Non-pigmented ciliary epithelial cell (primary cell): ENCODE measurements at regions not wholly inside any gene's neighbourhood (a gene's known extent, or its start where the extent isn't known, plus 50 kb on each side); places are given as distances from the start of the nearest gene placed in this dataset.
A peak's percentile ranks its signal among the peaks of the same experiment; 100 is the strongest.
"Not testable (repeated sequence)": the region's sequence is repeated elsewhere in the genome, so short reads cannot be mapped to it uniquely, and the experiment has no call there.

Experiments
- DNase-seq: peaks from one replicate; pipeline ENCODE4 v3.0.0-alpha.2; 2010; ENCODE audit warnings: low read depth

DNA sequence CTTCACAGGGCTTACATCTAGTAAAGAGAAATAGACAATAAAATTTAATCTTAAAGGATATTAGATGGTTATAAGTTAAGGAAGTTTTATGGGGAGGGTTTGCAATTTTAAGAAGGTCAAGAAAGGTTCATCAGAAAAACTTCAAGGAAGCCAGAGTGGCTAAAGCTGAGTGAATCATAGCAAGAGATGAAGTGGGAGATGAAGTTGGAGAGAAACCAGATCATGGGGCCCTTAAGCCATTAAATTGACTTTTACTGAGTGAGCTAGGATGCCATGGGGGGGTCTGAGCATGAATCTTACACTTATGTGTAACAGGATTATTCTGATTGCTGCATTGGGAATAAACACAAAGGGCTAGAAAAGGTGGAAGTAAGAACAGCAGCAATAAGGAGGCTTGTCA, 189.2 kb downstream of the LRIG3 start:
- no peak for DNase-seq

DNA sequence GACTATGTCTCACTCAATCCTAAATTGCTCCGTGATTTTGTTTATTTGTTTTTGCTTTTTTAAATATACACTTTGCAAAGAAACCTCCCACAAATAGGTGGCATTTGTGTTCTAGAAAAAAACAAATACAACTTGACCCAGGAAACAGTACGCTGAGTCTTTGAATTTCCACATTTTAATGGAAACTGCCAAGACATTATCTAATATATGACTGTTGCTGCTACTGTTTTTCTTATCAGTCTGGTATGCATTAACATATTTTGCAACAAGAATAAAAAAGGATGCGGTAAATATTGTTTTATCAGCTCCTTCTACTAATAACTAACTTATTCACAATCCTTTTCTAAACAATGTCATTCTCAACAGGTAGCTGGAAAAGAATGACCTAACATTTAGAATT, 187.4 kb downstream of the LRIG3 start:
- no peak for DNase-seq

DNA sequence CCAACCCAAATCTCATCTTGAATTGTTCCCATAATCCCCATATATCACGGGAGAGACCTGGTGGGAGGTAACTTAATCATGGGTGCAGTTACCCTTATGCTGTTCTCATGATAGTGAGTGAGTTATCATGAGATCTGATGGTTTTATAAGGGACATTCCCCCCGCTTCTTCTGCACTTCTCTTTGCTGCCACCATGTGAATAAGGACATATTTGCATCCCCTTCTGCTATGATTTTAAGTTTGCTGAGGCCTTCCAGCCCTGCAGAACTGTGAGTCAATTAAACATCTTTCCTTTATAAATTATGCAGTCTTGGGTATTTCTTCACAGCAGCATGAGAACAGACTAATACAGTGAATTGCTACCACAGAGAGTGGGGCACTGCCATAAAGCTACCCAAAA, 179.1 kb downstream of the LRIG3 start:
- no peak for DNase-seq

DNA sequence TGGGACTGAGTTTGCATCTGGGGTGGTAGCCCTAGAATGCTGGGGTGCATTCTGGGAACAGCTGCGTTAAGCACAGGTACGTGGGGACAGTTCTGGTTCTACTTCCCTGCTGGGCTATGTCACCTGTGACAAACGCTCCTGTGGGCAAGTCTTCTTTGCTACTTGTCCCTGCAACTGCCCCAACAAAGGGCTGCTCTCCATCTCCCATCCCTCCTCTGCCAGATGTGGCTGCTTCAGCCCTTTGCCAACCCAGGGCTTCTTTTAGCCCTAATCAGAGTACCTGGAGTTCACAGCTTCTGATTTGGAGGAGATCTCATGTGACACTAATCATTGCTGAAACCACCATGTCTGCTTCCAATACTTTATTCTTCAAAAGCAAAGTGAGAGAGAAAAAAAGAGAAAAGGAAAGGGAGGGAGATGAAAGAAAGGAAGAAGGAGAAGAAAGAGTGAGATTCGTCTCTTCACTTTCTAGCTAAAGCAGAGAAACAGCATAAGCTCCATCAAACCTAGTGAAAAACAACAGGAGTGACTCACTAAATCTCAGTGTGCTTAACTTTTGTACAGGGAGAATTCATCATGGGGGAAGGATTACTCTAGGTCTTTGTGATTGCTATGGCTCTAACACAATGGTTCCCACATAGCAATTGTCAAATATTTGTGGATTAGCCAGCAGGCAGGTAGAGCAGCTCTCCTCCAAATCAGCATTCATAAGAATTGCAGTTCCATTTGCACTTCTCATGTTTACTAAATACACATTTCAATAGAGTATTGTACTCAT, 174.8 kb downstream of the LRIG3 start:
- no peak for DNase-seq

DNA sequence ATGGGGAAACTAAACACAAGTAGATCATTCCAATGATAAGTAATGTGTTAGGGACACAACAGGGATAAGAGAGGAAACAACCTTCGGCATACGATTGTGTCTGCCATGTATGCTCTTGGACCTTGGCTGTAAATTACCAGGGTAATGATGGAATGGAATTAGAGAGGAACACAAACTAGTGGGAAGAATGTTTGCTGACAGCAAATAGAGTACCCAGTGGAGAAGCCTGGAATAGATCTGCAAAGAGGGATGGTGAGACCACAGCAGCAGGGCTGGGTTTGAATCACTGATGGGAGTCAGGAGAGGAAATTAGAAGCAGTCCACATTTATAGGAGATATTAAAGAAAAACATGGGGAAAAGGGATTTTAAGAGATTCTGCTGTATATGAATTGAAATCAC, 172.8 kb downstream of the LRIG3 start:
- no peak for DNase-seq

DNA sequence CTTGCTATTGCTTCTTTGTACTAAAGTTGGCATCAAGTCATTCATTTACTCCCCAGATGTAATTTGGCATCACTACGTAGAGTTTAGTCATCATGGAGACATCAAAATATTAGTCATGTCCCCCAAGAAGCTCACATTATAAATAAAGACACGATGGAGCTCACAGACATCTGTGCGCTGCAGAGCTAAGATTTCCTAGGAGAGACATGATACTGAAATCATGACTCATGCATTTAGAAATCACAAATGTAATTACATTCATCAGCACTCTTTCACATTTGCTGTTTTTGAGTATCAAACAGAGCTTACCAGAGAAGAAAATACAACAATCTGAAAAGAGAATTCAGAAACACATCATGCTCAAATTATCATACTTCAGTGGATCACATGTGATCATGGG, 169.8 kb downstream of the LRIG3 start:
- DNase-seq = peak; percentile 86

DNA sequence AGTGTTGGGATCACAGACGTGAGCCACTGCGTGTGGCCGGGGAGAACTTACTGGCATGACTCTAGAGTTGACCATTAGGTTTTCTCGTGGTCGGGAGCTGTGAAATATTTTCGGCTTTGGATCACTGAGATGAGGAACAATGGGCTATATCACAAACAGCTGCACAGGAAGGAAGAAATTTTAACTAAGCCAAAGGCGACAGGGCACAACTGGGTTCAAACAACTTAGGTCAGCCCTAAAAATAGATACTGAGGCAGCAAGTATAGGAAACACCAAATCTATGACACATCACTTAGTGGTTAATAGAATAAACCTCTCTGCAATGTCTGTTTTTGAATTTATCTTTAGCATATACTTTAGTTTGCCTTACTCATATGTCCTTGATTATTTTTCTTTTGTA, 162.9 kb downstream of the LRIG3 start:
- DNase-seq = peak; percentile 94

DNA sequence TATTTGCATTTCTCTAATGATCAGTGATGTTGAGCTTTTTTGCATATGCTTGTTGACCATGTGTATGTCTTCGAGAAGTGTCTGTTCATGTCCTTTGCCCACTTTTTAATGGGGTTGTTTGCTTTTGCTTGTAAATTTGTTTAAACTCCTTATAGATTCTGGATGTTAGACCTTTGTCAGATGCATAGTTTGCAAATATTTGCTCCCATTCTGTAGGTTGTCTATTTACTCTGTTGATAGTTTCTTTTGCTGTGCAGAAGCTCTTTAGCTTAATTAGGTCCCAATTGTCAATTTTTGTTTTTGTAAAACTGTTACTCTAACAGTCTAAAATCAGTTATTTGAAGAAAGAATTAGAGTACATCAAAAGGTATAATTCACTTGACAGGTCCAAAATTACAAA, 160.6 kb downstream of the LRIG3 start:
- not testable (repeated sequence) for DNase-seq

DNA sequence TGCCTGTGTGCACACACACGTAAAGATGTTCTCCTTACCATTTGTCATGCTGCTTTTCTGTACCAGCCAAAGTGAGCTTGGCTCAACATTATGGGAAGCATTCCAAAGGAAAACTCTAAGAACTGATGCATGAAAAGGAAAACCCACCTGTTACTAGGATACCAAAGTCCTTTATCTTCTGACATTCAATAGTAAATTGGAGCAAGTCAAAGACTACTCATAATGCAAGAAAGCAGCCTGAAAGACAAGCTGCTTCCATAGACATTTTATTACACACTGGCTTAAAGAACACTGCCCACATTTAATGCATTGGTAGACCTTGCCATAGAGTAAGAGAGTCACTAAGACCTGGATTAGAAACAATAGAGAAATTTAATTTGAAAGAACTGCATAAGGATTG, 159.0 kb downstream of the LRIG3 start:
- no peak for DNase-seq

DNA sequence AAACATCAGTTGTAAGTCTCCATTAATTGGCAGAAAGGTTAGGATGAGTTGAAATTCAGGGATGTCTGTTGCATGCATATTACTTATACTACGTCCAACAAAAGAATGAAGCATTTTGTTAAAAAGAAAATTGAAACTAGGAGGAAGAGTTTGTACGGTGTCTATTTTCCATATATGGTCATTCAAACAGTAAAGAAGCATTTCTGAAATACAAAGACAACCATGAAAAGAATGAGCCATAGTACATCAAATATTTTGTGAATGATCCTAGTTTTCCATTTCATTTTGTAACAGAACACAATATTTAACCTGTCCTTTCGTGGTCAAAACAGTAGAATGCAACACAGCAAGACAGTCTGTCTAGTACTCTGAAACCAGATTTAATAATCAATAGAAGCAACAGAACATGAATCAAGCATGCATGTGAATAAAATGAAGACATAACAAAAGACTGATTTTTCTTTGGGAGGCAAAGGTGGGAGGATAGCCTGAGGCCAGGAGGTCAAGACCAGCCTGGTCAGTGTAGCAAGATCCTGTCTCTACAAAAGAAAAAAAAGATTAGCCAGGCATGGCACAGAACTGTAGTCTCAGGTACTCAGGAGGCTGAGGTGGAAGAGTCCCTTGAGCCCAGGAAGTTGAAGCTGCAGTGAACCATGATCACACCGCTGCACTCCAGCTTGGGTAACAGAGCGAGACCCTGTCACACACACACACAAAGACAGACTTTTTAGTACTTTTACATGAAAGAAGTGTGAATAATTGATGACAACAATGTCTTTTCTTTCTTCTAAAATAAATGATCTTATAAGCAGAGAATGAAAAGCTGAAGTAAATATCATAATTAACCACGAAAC, 156.0 kb downstream of the LRIG3 start:
- DNase-seq = no peak

DNA sequence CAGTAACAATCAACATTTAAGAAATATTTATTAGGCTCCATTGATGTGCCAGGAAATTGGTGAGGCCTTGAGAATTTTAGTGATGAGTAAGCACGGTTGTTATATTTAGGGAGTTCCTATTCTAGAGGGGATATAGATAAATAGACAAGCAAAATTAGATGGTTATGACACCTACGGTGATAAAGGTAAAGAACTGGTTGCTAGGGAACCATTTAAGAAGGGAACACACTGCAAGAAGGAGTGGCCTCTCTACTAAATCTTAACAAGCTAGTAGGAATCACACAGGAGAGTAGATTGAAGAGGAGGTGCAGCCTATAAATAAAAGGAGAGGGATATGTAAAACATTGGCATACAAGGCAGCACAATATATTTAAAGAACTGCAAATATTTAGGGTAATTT, 155.2 kb downstream of the LRIG3 start:
- no peak for DNase-seq

DNA sequence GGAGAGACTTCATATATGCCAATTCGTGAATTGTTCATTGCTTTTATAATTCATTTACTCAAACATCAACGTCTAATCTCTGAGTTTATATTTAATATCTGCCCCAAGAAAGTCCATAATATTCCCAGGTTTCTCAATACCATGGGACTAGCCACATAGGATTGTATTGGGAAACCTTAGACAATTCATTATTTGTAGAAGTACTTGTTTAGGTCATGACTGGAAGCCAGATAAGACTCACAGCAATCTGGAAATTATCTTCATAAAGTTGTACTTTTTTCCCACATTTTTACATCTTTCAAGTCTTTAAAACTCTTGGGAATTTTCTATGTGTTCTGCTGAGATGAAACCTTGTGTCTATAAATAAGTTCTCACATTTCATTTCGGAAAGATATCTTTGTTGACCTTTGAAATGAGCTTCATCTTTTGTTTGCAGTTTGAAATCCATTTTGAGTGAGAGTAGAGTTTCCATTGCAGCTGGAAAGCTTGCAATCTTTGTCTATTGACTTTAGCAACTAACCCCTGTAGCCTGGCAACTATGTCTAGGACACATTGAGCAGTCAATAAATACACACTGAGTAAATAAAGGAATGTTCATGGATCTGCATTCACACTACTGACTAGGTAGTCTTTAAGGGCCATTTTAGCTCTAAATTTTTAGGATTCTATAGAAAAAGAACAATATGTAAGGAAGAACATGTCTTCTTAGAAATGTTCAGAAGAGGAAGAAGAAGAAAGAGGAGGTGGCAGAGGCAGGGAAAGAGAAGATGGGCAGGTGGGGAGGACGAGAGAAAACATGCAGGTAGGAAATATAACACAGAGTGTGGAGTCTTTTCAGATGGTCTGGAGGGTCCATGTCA, 154.4 kb downstream of the LRIG3 start:
- no peak for DNase-seq

DNA sequence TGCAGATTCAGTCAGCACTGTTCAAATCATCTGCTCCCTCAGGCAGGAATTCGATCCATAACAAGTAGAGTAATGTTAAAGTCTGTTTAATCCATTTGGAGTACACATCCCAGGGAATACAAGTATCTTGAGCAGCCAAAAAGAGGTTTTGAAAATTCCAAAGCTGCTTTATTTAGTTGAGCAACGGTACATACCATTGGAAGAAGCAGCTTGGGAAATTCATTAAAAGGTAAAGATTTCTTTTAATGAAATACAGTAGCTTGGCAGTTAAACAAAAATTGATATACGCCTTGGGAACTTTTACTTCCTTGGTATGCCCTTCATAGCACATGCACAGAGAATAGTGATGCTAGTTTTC, 153.8 kb downstream of the LRIG3 start:
- no peak for DNase-seq

DNA sequence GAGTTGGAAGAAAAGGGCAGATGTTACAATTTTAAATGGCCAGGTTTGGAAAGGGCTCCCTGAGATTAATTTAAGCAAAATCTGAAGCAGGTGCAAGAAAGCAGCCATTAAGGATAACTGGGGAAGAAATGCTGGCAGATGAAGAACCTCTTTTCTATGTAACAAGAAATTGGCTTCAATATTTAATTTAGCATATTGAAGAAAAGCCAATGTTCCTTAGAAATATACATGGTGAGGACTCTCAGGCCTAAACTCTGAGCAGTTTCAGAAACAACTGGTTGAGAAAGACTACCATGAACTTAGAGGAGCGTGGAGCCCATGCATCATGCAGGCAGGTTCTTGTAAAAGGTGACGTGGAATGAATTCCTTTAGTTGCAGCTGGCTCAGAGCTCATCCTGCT, 152.8 kb downstream of the LRIG3 start:
- DNase-seq = no peak

DNA sequence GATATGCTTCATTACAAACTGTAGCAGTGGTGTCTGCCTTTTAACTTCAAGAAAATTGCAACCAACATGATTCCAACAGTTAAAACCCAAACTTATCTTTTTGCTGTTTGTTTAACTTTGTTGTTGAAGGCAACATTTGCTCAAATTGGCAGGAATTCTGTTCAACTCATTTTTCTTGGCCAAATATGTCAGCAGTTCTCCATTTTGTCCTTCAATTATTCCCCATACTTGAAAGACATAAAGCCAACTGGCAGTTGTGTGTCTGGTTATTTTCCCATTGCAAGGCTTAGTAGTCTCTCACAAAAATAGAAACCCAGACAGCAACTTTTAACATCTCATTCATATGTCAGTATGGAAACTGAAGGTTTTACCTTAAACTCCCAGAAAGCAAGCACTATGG, 146.3 kb downstream of the LRIG3 start:
- DNase-seq = no peak

DNA sequence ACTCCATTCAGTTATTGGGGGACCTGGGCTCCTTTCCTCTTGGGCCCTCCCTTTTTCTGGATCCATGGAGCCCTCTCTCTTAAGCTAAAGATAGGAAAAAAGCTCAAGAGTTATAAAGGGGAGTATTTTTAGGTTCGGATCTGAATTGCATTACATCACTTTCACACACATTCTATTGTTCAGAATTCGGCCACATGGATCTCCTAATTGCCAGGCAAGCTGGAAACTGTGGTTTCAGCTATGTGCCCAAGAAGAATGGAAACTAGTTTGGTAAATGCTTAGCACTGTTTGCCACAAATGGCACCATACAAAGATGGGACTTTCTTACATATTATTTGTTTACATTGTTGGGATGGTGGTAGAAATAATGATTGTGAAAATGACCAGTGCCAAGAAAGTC, 145.6 kb downstream of the LRIG3 start:
- no peak for DNase-seq

DNA sequence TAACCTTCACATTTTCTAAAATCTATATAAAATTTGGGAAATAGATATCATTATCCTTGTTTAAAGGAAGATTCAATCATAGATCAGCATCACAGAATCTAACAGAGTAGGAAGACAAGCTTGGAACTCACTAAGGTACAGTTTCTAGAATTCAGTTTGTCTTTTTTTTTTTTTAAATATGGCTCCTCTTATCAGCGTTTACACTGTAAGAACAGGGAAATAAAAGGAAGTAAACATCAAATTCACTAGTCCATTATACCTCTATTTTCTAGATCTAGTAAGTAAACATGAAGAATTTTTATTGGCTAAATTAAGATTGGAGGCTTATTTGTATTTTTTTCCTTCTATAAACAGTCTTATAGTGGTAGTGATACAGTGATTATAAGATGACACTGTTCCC, 144.9 kb downstream of the LRIG3 start:
- DNase-seq = no peak

DNA sequence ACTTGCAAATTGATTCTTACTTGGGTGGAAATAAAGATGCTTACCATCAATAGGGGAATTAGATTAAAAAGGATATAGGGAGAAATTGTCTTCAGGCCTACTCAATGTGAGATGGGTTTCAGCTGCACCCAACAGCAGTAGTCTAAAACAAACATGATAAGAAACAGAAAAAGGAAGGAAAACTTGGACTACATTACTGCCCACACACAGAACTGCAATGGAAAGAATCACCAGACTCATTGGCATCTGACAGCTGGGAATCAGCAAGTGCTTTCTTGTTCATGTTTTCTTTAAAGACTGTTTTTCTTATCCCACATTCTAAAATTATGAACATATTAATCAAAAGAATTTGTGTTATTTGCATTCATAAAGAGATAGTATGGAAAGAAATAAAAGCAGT, 144.2 kb downstream of the LRIG3 start:
- no peak for DNase-seq

DNA sequence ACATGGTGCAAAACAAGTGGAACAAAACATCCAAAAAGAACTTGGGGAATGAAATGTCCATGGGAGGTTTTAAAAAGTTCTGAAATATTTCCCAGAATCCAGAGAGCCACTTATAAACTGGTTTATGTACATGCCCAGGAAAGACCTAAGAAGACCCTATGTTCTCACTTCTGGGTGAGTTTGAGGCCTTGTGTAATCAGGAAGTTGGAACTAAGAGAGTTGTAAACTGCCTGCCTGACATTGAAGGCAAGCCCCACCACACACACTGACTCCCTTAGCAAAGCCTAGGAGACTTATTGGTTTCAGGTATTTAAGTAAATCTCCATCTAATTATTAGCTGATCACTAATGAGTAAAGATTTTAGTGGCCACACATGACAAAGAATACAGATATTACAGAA, 142.5 kb downstream of the LRIG3 start:
- no peak for DNase-seq

DNA sequence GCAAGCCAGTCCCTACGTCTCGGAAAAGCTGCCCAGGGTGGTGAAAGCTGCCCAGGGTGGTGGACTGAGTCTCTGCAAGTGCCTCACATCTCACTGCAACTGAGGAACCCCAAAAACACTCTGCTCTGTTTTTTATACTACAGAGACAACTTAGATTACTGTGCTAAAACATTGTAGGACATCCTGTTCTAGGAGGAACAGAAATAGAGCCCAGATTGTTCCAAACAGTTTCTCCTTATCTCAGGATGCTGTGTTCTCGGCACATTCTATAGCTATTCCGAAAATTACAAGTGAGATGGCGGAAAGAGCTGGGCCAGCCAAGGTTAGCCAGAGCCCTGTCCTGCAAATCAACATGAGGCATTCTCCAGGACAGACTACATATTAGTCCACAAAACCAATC, 138.7 kb downstream of the LRIG3 start:
- no peak for DNase-seq

DNA sequence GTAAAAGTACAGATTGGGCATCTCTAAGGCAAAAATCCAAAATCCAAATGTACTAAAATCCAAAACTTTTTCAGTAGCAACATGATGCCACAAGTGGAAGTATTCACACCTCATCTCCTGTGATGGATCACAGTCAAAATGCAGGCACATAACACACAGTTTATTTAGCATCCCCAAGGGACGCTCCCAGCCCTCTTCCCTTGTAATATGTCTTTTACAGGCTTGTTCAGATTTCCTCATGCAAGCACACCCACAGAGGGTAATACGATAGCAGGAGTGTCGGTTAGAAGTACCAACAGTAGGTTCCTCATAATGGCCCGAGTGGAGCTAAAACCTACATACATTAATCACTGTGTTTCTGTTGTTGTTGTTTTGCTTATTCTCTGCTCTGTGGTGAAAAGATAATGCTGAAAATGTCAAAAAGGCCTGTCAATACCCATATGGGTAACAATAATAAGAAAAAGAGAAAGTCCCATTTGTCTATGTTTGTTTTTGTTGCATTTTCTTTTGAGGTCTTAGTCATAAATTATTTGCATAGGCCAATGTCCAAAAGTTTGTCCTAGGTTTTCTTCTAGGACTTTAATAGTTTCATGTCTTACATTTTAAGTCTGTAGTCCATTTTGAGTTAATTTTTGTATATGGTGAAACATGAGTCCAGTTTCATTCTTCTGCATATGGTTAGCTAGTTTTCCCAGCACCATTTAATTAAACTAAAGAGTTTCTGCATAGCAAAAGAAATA, 133.1 kb downstream of the LRIG3 start:
- DNase-seq = no peak

DNA sequence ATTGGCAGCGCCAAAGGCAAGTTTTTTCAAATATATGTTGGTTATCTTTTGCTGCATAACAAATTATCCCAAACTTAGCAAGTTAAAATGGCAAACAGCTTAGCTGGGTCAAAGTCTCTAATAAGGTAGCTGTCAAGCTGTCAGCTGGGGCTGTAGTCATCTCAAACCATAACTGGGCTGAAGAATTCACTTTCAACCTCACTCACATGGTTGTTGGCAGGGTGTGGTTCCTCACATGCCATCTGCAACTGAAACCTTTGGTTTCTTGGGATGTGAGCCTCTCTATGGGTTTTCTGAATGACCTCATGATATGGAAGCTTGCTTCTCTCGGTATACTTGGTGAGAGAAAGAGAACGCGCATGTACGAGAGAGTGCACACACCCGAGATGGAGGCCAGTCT, 125.4 kb downstream of the LRIG3 start:
- no peak for DNase-seq
